Caco-2 (cell line): ENCODE measurements at regions not wholly inside any gene's neighbourhood (a gene's known extent, or its start where the extent isn't known, plus 50 kb on each side); places are given as distances from the start of the nearest gene placed in this dataset.

Source experiments
- BruUV-seq: library from RNA; stranded (reverse); fragments of 400-500 nt; replicated peaks from 2 replicates; lab custom pipeline; 2021; lab: Mats Ljungman, UMichigan
- CTCF ChIA-PET: fragments of 300-600 bp; sonication (Branson Sonifier 250); formaldehyde crosslinking; loops from one replicate; lab custom pipeline; 2022; ENCODE audit warnings: antibody characterized with exemption; lab: Charles Lee
- POLR2A ChIA-PET: fragments of 300-600 bp; sonication (Branson Sonifier 250); formaldehyde crosslinking; loops from one replicate; lab custom pipeline; 2022; ENCODE audit warnings: antibody characterized with exemption; lab: Charles Lee
- DNase-seq, 2 experiments: peaks; one replicate each; pipeline versions ENCODE4 v3.0.0 to v3.0.0-alpha.2; 2020 to 2022
- H3K27me3 ChIP-seq: replicated peaks from 2 replicates; pipeline ENCODE4 v1.6.0; 2011; ENCODE audit warnings: low read length; ENCODE audit not compliant: control insufficient read depth, insufficient read depth
- H3K36me3 ChIP-seq: 2 replicates; pipeline ENCODE4 v1.5.1; 2011; ENCODE audit warnings: low read length; ENCODE audit not compliant: control insufficient read depth, insufficient read depth
- H3K4me1 ChIP-seq: fragments of 250-450 bp; sonication (Bioruptor Pico); 2 replicates; pipeline ENCODE4 v1.5.1; 2020; ENCODE audit warnings: mild to moderate bottlenecking
- H3K4me3 ChIP-seq: 2 replicates; pipeline ENCODE4 v1.5.1; 2011; ENCODE audit warnings: low read depth, mild to moderate bottlenecking, control low read depth, low read length
- H3K9me3 ChIP-seq: fragments of 250-450 bp; sonication (Bioruptor Pico); 2 replicates; pipeline ENCODE4 v1.5.1; 2020; ENCODE audit warnings: mild to moderate bottlenecking, moderate library complexity
- H3K27ac Mint-ChIP-seq: one replicate; pipeline ENCODE4 v1.8.0; 2022; ENCODE audit warnings: mixed read lengths; ENCODE audit not compliant: unreplicated experiment
- H3K27me3 Mint-ChIP-seq: one replicate; pipeline ENCODE4 v1.8.0; 2022; ENCODE audit warnings: mixed read lengths; ENCODE audit not compliant: insufficient read depth, unreplicated experiment
- H3K36me3 Mint-ChIP-seq: one replicate; pipeline ENCODE4 v1.8.0; 2022; ENCODE audit warnings: mild to moderate bottlenecking, mixed read lengths; ENCODE audit not compliant: insufficient read depth, unreplicated experiment
- H3K4me1 Mint-ChIP-seq: one replicate; pipeline ENCODE4 v1.8.0; 2022; ENCODE audit warnings: low read depth, mixed read lengths; ENCODE audit not compliant: unreplicated experiment
- H3K4me3 Mint-ChIP-seq: one replicate; pipeline ENCODE4 v1.8.0; 2022; ENCODE audit warnings: mild to moderate bottlenecking, moderate library complexity, mixed read lengths; ENCODE audit not compliant: unreplicated experiment
- H3K9me3 Mint-ChIP-seq: one replicate; pipeline ENCODE4 v1.8.0; 2022; ENCODE audit warnings: mixed read lengths; ENCODE audit not compliant: unreplicated experiment
- intact Hi-C: fragments of 100-400 bp; cut with micrococcal nuclease; formaldehyde crosslinking; loops from one replicate; pipeline ENCODE4 v1.10.0; 2022; ENCODE audit not compliant: unreplicated experiment
- TF ChIP-seq, protein P1 (sequence below), 2 experiments: fragments of 200-600 bp in 1 of 2; IDR thresholded peaks; 1 replicate in 1 of 2; 2 replicates in 1 of 2; pipeline versions ENCODE4 v1.5.1 to v1.8.0; 2011 to 2022; ENCODE audit warnings: antibody characterized with exemption in 1 of 2, control low read depth in 1 of 2, inconsistent platforms in 1 of 2, low read depth in 1 of 2, low read length in 1 of 2, mild to moderate bottlenecking in 1 of 2, moderate library complexity in 1 of 2; ENCODE audit not compliant: insufficient read depth in 1 of 2, severe bottlenecking in 1 of 2, unreplicated experiment in 1 of 2

DNA sequence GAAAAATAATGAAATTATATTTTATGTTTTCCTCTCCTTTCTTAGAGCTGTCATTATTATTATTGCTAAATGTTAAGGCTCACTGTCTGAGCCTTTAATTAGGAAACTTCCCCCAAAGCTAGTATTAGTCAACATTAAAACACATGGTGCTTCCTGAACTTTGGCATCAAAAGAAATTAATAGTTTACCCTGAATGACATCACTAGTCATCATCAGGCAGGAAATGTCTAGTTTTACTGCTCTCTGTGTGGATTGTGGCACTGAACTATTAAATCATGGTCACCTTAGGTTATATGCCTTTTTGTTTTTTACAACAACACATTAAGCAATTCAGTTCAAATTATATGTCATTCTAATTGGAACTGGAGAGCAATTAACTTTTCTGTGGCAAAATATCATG is 595.5 kb downstream of the SLITRK1 start:
- TF ChIP-seq, protein P1, sequence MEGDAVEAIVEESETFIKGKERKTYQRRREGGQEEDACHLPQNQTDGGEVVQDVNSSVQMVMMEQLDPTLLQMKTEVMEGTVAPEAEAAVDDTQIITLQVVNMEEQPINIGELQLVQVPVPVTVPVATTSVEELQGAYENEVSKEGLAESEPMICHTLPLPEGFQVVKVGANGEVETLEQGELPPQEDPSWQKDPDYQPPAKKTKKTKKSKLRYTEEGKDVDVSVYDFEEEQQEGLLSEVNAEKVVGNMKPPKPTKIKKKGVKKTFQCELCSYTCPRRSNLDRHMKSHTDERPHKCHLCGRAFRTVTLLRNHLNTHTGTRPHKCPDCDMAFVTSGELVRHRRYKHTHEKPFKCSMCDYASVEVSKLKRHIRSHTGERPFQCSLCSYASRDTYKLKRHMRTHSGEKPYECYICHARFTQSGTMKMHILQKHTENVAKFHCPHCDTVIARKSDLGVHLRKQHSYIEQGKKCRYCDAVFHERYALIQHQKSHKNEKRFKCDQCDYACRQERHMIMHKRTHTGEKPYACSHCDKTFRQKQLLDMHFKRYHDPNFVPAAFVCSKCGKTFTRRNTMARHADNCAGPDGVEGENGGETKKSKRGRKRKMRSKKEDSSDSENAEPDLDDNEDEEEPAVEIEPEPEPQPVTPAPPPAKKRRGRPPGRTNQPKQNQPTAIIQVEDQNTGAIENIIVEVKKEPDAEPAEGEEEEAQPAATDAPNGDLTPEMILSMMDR (IDR thresholded peaks at IDR 0.05; ENCODE audit: insufficient read depth in 1 of 2, low read depth in 1 of 2, low read length in 1 of 2, severe bottlenecking in 1 of 2, unreplicated experiment in 1 of 2), result no peak
- BruUV-seq, result no TSS peak

DNA sequence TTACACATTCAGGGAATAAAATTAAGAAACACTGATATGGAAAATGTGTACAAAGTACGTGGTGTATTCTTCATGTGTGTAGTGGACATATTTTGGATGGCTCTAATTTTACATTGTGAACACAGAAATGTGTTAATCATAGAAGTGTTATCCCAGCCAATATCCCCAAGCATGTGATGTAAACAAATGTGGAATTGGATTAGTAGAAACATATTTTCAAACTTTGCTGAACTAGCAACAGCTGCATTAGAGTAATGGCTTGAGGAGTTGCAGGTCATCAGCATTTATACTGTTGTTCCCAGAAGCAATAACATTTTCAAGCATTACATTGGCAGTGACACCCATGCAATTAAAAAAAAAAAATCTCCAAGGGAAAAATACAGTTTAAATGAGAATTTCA is 600.6 kb downstream of the SLITRK1 start:
- no peaks in the 10 kb centered on the region for H3K4me1 ChIP-seq
- POLR2A ChIA-PET, result no interaction called here
- H3K27me3 ChIP-seq, result no peaks in the 10 kb centered on the region
- no peak for DNase-seq
- H3K36me3 Mint-ChIP-seq, result no peaks in the 10 kb centered on the region
- H3K4me1 Mint-ChIP-seq, result no peaks in the 10 kb centered on the region
- no peaks in the 10 kb centered on the region for H3K36me3 ChIP-seq
- intact Hi-C loops, result no loop called here
- BruUV-seq, result no TSS peak
- TF ChIP-seq, protein P1 (IDR thresholded peaks at IDR 0.05; ENCODE audit: insufficient read depth in 1 of 2, low read depth in 1 of 2, low read length in 1 of 2, severe bottlenecking in 1 of 2, unreplicated experiment in 1 of 2), result no peak
- H3K4me3 ChIP-seq, result no peak overlapping the region
- no peak overlapping the region for H3K4me3 Mint-ChIP-seq
- no peaks in the 10 kb centered on the region for H3K9me3 Mint-ChIP-seq
- no peaks in the 10 kb centered on the region for H3K27me3 Mint-ChIP-seq
- CTCF ChIA-PET, result no interaction called here
- H3K9me3 ChIP-seq, result no peaks in the 10 kb centered on the region
- H3K27ac Mint-ChIP-seq, result no peak overlapping the region

More for the DNA sequence above, 595.5 kb downstream of the SLITRK1 start:
- Mint-ChIP-seq H3K27ac (no peak overlapping the region), H3K4me1 (no peaks in the 10 kb centered on the region), H3K36me3 (no peaks in the 10 kb centered on the region), H3K4me3 (no peak overlapping the region), H3K27me3 (no peaks in the 10 kb centered on the region), H3K9me3 (no peaks in the 10 kb centered on the region)
- H3K36me3 ChIP-seq, result no peaks in the 10 kb centered on the region
- CTCF ChIA-PET, result no interaction called here
- intact Hi-C loops, result no loop called here
- H3K4me3 ChIP-seq, result no peak overlapping the region
- no peaks in the 10 kb centered on the region for H3K9me3 ChIP-seq
- H3K4me1 ChIP-seq, result no peaks in the 10 kb centered on the region
- DNase-seq, result no peak
- H3K27me3 ChIP-seq, result no peaks in the 10 kb centered on the region
- POLR2A ChIA-PET, result no interaction called here

DNA sequence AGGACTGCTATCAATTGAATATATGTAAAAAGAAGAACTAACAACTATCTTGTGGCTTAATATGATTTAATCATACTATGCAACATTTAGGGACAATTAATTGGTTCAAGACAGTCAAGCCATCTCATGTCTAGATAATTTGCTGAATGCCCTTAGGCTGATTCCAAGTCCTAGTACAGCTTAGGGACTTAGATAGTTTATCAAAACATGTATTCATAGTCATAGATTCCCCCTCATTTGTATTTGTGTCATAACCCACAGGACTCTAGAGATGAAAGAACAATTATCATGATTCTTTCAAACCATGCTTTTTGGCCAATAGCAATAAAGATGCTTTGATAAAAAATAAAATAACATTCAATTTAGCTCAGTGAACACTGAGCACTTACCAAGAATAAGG is 607.6 kb downstream of the SLITRK1 start:
- no peak overlapping the region for H3K4me3 Mint-ChIP-seq
- no peaks in the 10 kb centered on the region for H3K9me3 ChIP-seq
- no peak for DNase-seq
- no peaks in the 10 kb centered on the region for H3K27me3 ChIP-seq
- BruUV-seq, result no TSS peak
- TF ChIP-seq, protein P1 (IDR thresholded peaks at IDR 0.05; ENCODE audit: insufficient read depth in 1 of 2, low read depth in 1 of 2, low read length in 1 of 2, severe bottlenecking in 1 of 2, unreplicated experiment in 1 of 2), result no peak
- ChIA-PET POLR2A (no interaction called here), CTCF (no interaction called here)
- H3K9me3 Mint-ChIP-seq, result no peaks in the 10 kb centered on the region
- H3K4me1 ChIP-seq, result no peaks in the 10 kb centered on the region
- H3K4me1 Mint-ChIP-seq, result no peaks in the 10 kb centered on the region
- H3K27me3 Mint-ChIP-seq, result no peaks in the 10 kb centered on the region
- no peaks in the 10 kb centered on the region for H3K36me3 Mint-ChIP-seq
- no peaks in the 10 kb centered on the region for H3K36me3 ChIP-seq
- H3K4me3 ChIP-seq, result no peak overlapping the region
- no peak overlapping the region for H3K27ac Mint-ChIP-seq
- intact Hi-C loops, result no loop called here
